PC-9 (cell line): ENCODE measurements at regions not wholly inside any gene's neighbourhood (a gene's known extent, or its start where the extent isn't known, plus 50 kb on each side); places are given as distances from the start of the nearest gene placed in this dataset.

Experiments
- CTCF ChIP-seq: fragments of 200-600 bp; sonication (generic); conservative IDR thresholded peaks from 2 replicates; pipeline ENCODE4 v1.6.1; 2017; ENCODE audit warnings: mixed run types, antibody characterized with exemption, mild to moderate bottlenecking, moderate library complexity
- EZH2 ChIP-seq: fragments of 200-600 bp; sonication (generic); IDR thresholded peaks from 2 replicates; pipeline ENCODE4 v1.8.0; 2017; ENCODE audit warnings: antibody characterized with exemption, low read depth

GRCh38 chr5:15425766-15426165, 74.2 kb upstream of the FBXL7 start:
- TF ChIP-seq CTCF, result no peak
- TF ChIP-seq EZH2, result no peak
